Neuron (in vitro differentiated cells): ENCODE measurements at regions not wholly inside any gene's neighbourhood (a gene's known extent, or its start where the extent isn't known, plus 50 kb on each side); places are given as distances from the start of the nearest gene placed in this dataset.
A peak's percentile ranks its signal among the peaks of the same experiment; 100 is the strongest.
"Not testable (repeated sequence)": the region's sequence is repeated elsewhere in the genome, so short reads cannot be mapped to it uniquely, and the experiment has no call there.

Experiments used
- H2AFZ ChIP-seq: one replicate; pipeline ENCODE4 v1.6.1; 2013; ENCODE audit warnings: low read depth, mild to moderate bottlenecking, inconsistent platforms, low read length, moderate library complexity
- H3K27me3 ChIP-seq: one replicate; pipeline ENCODE4 v1.6.1; 2013; ENCODE audit warnings: low read length; ENCODE audit not compliant: insufficient read depth
- H3K36me3 ChIP-seq: one replicate; pipeline ENCODE4 v1.6.1; 2013; ENCODE audit warnings: low read length; ENCODE audit not compliant: insufficient read depth
- H3K4me1 ChIP-seq: one replicate; pipeline ENCODE4 v1.6.1; 2013; ENCODE audit warnings: low read length; ENCODE audit not compliant: insufficient read depth
- H3K4me3 ChIP-seq: 2 replicates; pipeline ENCODE4 v1.5.1; 2013; ENCODE audit warnings: mild to moderate bottlenecking, low read length, moderate library complexity
- H3K9me3 ChIP-seq: one replicate; pipeline ENCODE4 v1.6.1; 2013; ENCODE audit warnings: low read length

GRCh38 chr12:75684678-75685616 is 173.5 kb upstream of the KRR1 start:
- no peak overlapping the region for H2AFZ ChIP-seq
- no peaks in the 10 kb centered on the region for H3K36me3 ChIP-seq
- no peaks in the 10 kb centered on the region for H3K27me3 ChIP-seq
- H3K9me3 ChIP-seq, result no peaks in the 10 kb centered on the region
- no peak overlapping the region for H3K4me3 ChIP-seq
- H3K4me1 ChIP-seq, result no peaks in the 10 kb centered on the region

- H3K27me3 ChIP-seq, H3K4me3 ChIP-seq: not testable (repeated sequence)
Measured at GRCh38 chr12:75683995-75684586, 172.7 kb upstream of the KRR1 start.

DNA sequence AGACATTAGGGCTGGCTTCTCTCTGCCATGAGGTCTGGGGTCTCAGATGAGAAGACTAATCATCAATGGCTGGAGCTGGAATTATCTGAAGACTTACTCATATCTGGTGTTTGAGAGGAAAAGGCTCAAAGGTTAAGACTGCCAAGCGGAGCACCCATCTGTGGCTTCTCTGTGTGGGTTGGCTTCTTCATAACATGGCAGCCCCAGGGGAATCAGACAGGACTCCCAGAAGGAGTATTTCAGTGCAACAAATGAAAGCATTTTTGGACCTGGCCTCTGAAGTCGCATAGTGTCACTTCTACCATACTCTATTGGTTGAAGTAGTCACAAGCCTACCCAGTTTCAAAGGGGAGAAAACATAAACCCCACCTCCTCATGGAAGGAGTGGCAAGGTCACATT is 171.8 kb upstream of the KRR1 start:
- H2AFZ ChIP-seq, result no peak overlapping the region
- H3K27me3 ChIP-seq, result no peaks in the 10 kb centered on the region
- H3K9me3 ChIP-seq, result no peaks in the 10 kb centered on the region
- H3K36me3 ChIP-seq, result no peaks in the 10 kb centered on the region
- no peak overlapping the region for H3K4me3 ChIP-seq
- no peaks in the 10 kb centered on the region for H3K4me1 ChIP-seq

More at GRCh38 chr12:75683995-75684586, 172.7 kb upstream of the KRR1 start:
- not testable (repeated sequence) for H3K36me3 ChIP-seq, H3K9me3 ChIP-seq, H3K4me1 ChIP-seq, H2AFZ ChIP-seq

DNA sequence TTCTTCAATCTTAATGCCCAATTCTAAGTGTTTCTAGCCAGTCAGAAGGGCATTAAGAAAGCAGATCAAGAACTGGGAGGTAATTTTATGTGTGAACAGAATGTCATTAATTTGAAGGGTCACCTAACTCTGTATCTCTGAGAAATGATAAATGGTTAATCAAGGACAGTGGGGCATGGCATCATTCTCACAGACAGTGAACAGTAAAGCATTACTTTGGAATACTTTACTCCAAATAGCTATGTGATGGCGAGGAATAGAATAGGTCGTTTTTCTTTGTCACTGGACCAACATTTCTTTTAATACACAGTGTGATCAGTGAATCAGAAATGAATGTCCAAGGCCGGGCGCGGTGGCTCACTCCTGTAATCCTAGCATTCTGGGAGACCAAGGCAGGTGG is 166.1 kb upstream of the KRR1 start:
- no peaks in the 10 kb centered on the region for H3K4me1 ChIP-seq
- no peak overlapping the region for H2AFZ ChIP-seq
- H3K9me3 ChIP-seq, result no peaks in the 10 kb centered on the region
- H3K36me3 ChIP-seq, result no peaks in the 10 kb centered on the region
- H3K27me3 ChIP-seq, result no peaks in the 10 kb centered on the region
- no peak overlapping the region for H3K4me3 ChIP-seq

DNA sequence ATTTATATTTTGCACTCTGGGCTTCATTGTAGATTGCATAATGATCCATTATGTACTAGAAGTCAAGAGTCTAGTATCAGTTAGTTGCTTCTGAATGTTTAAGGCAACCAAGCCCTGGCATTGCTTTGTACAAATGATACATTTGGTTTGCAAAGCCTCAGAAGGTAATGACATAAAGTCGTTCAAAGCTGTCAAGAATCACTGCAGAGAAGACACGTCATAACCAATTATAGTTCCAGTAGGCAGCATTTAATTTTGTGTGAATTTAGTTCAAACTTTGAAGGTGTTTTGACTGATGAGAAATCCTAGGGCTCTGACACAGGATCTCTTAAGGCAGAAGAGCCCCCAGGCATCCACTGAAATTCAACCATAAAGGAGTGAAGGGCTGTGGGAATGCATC is 163.0 kb upstream of the KRR1 start:
- Histone ChIP-seq H3K4me1 (no peaks in the 10 kb centered on the region), H3K27me3 (no peaks in the 10 kb centered on the region), H3K36me3 (no peaks in the 10 kb centered on the region), H2AFZ (no peak overlapping the region), H3K9me3 (no peaks in the 10 kb centered on the region), H3K4me3 (no peak overlapping the region)

- Histone ChIP-seq H3K4me3 (no peak overlapping the region), H3K36me3 (no peaks in the 10 kb centered on the region), H3K4me1 (peaks cover 2% of the 10 kb centered on the region), H3K27me3 (no peaks in the 10 kb centered on the region), H3K9me3 (no peaks in the 10 kb centered on the region), H2AFZ (no peak overlapping the region)
Measured at GRCh38 chr12:75672200-75672599, 160.8 kb upstream of the KRR1 start.

DNA sequence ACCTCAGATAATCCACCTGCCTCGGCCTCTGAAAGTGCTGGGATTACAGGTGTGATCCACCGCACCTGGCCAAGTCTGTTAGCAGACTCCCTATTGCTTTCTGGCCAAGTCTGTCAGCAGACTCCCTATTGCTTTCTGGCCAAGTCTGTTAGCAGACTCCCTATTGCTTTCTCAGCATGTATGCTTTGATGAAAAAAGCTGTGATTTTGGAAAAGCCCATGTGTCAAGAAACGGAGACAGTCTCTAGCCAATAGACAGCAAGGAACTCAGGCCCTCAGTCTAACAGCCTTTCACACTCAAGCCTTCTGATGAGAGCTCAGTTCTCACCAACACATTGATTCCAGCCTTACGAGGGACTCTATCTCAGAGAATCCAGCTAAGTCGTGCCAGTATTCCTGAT is 158.8 kb upstream of the KRR1 start:
- no peak overlapping the region for H2AFZ ChIP-seq

GRCh38 chr12:75666939-75667334 is 155.5 kb upstream of the KRR1 start:
- Histone ChIP-seq H3K27me3 (no peaks in the 10 kb centered on the region), H3K4me3 (peak overlapping the region; percentile 24), H3K9me3 (no peaks in the 10 kb centered on the region), H2AFZ (no peak overlapping the region), H3K36me3 (no peaks in the 10 kb centered on the region), H3K4me1 (peaks cover 13% of the 10 kb centered on the region)

More for the DNA sequence above, 158.8 kb upstream of the KRR1 start:
- H3K9me3 ChIP-seq, result no peaks in the 10 kb centered on the region
- H3K27me3 ChIP-seq, result no peaks in the 10 kb centered on the region
- no peaks in the 10 kb centered on the region for H3K36me3 ChIP-seq
- peaks cover 13% of the 10 kb centered on the region for H3K4me1 ChIP-seq
- H3K4me3 ChIP-seq, result no peak overlapping the region

- peaks cover 13% of the 10 kb centered on the region for H3K4me1 ChIP-seq
Measured at GRCh38 chr12:75666126-75666938, 154.9 kb upstream of the KRR1 start.

DNA sequence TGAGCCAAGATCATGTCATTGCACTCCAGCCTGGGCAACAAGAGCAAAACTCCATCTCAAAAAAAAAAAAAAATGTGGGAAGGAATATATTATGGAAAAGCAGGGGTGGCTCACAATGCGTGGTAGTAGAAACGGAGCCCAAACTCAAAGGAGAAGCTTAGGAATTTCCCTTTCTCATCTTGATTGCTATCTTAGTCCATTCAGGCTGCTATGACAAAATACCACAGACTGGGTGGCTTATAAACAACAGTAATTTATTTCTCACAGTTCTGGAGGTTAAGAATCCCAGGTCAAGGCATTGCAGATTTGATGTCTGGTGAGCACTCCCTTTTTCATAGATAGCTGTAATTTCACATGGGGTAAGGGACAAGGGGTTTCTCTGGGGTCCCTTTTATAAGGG is 153.8 kb upstream of the KRR1 start:
- no peaks in the 10 kb centered on the region for H3K27me3 ChIP-seq
- H3K4me1 ChIP-seq, result peaks cover 13% of the 10 kb centered on the region

More at GRCh38 chr12:75666126-75666938, 154.9 kb upstream of the KRR1 start:
- H3K4me3 ChIP-seq, result peak overlapping the region; percentile 24
- no peaks in the 10 kb centered on the region for H3K36me3 ChIP-seq
- H3K9me3 ChIP-seq, result no peaks in the 10 kb centered on the region
- H3K27me3 ChIP-seq, result no peaks in the 10 kb centered on the region
- H2AFZ ChIP-seq, result no peak overlapping the region

GRCh38 chr12:75662511-75663159 is 151.2 kb upstream of the KRR1 start:
- Histone ChIP-seq H3K36me3 (no peaks in the 10 kb centered on the region), H3K4me3 (no peak overlapping the region), H3K9me3 (no peaks in the 10 kb centered on the region), H3K27me3 (no peaks in the 10 kb centered on the region), H3K4me1 (peaks cover 23% of the 10 kb centered on the region), H2AFZ (no peak overlapping the region)

More for the DNA sequence above, 153.8 kb upstream of the KRR1 start:
- Histone ChIP-seq H2AFZ (no peak overlapping the region), H3K9me3 (no peaks in the 10 kb centered on the region), H3K4me3 (no peak overlapping the region), H3K36me3 (no peaks in the 10 kb centered on the region)

DNA sequence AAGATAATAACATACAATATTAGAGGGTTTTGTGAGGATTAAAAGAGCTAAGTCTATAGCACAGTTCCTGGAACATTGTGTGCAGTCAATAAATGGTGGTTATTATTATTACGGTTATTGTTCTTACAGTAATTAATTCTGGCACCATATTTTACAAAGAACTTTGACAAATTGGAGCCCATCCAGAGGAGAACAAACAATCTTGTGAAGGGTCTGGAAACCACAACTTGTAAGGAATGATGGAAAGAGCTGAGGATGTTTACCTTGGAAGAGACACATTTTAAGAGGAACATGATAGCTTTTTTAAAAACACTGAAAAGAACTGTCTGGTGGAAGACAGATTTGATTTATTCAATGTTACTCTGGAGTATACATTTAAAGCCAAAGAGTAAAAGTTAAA is 150.5 kb upstream of the KRR1 start:
- H2AFZ ChIP-seq, result no peak overlapping the region
- no peaks in the 10 kb centered on the region for H3K36me3 ChIP-seq
- no peak overlapping the region for H3K4me3 ChIP-seq
- H3K4me1 ChIP-seq, result peaks cover 18% of the 10 kb centered on the region
- H3K27me3 ChIP-seq, result no peaks in the 10 kb centered on the region
- no peaks in the 10 kb centered on the region for H3K9me3 ChIP-seq
